ENCODE measurements at regions not wholly inside any gene's neighbourhood (a gene's known extent, or its start where the extent isn't known, plus 50 kb on each side); places are given as distances from the start of the nearest gene placed in this dataset.

DNA sequence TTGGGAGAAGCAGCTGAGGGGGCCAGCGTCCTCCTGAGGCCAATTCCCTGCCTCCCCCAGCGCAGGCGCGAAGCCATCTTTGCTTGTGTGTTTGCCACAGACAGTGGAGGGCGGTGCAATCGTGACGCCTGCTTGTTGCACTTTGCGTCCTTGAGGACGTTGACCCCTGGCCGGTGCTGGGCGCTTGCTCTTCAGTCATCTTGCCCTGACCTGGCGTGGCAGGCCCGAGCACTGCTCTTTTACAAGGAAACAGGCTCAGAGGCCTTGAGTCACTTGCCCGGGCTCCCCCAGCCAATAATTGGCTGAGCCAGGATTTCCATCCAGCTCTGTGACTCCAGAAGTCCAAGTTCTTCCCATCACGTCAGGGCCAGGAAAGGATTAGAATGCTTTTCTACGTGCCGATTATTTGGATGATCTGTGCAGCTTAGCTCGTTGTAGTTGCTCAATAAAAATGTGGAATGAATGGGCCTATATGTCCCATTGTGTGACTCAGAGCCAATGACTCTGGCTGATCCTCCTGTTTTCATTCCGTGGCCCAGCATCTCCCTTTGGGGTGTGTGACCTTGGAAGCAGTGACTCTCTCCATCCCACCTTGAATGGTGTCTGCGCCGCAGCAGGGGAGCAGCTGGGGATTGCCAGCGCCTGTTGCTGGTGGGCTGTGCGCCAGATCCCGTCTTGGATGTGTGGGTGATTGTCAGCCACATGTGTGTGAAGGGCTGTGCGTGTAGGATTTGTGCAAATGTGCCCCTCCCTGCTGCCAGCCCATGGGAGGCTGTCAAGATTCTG lies 214.1 kb downstream of the SEC14L1 start:
- Mint-ChIP-seq H3K27ac (no peak overlapping the region), H3K4me1 (peaks cover 24% of the 10 kb centered on the region), H3K36me3 (ENCODE audit: low read depth) (no peaks in the 10 kb centered on the region), H3K27me3 (no peaks in the 10 kb centered on the region), H3K4me3 (no peak overlapping the region)
- no peak for DNase-seq
- no peaks in the 10 kb centered on the region for H3K9me3 ChIP-seq (ENCODE audit: control insufficient read depth, low read length, poor library complexity, severe bottlenecking)
- ATAC-seq: no peak

DNA sequence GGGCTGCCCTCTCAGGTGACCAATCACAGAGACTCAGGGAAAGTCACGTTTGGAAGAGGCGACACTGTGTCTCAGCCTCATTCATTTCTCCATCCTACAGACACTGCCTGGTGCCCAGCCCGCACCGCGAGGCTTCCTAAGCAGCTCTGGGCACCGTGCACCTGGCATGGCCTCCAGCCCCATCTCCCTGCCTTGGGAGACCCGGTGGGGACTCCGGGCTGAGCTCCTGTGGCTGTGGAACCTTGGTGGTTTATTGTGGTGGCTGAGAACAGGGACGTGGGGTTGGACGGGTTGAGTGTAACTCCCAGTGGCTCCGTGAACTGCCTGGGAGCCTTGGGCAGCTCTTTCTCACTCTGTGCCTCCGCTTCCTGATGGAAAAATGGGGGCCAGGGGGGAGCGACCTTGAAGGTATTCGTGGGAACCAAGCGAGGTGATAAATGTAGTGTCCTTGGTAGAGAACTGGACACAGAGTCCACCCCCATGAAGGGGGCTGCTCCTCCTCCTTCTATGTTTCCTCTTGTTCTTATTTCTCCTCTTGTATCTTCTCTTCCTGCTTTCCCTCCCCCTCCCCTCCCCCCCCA lies 215.4 kb downstream of the SEC14L1 start:
- ATAC-seq (peak; percentile 27), DNase-seq (no peak)
- Mint-ChIP-seq H3K27me3 (no peaks in the 10 kb centered on the region), H3K27ac (peak overlapping the region; percentile 51), H3K36me3 (ENCODE audit: low read depth) (no peaks in the 10 kb centered on the region), H3K4me1 (peaks cover 24% of the 10 kb centered on the region), H3K4me3 (peak overlapping the region; percentile 43)
- H3K9me3 ChIP-seq (ENCODE audit: control insufficient read depth, low read length, poor library complexity, severe bottlenecking): no peaks in the 10 kb centered on the region

- H3K27me3 Mint-ChIP-seq: no peaks in the 10 kb centered on the region
- DNase-seq (no peak), ATAC-seq (no peak)
- peak overlapping the region; percentile 43 for H3K4me3 Mint-ChIP-seq
- no peaks in the 10 kb centered on the region for H3K36me3 Mint-ChIP-seq (ENCODE audit: low read depth)
- peaks cover 24% of the 10 kb centered on the region for H3K4me1 Mint-ChIP-seq
- peak overlapping the region; percentile 51 for H3K27ac Mint-ChIP-seq
- no peaks in the 10 kb centered on the region for H3K9me3 ChIP-seq (ENCODE audit: control insufficient read depth, low read length, poor library complexity, severe bottlenecking)
These were observed 216.0 kb downstream of the SEC14L1 start for GRCh38 chr17:77356690-77357201.

- no peaks in the 10 kb centered on the region for H3K9me3 ChIP-seq (ENCODE audit: control insufficient read depth, low read length, poor library complexity, severe bottlenecking)
- Mint-ChIP-seq H3K36me3 (ENCODE audit: low read depth) (no peaks in the 10 kb centered on the region), H3K4me1 (peaks cover 25% of the 10 kb centered on the region), H3K4me3 (no peak overlapping the region), H3K27me3 (no peaks in the 10 kb centered on the region), H3K27ac (no peak overlapping the region)
- ATAC-seq: no peak
- DNase-seq: no peak
These were observed 218.0 kb downstream of the SEC14L1 start for GRCh38 chr17:77358801-77359200.

- Mint-ChIP-seq H3K4me1 (peaks cover 26% of the 10 kb centered on the region), H3K27me3 (no peaks in the 10 kb centered on the region), H3K36me3 (ENCODE audit: low read depth) (no peaks in the 10 kb centered on the region), H3K27ac (no peak overlapping the region), H3K4me3 (no peak overlapping the region)
- DNase-seq: no peak
- no peaks in the 10 kb centered on the region for H3K9me3 ChIP-seq (ENCODE audit: control insufficient read depth, low read length, poor library complexity, severe bottlenecking)
- ATAC-seq: no peak
These were observed 218.5 kb downstream of the SEC14L1 start for GRCh38 chr17:77359236-77359635.

DNA sequence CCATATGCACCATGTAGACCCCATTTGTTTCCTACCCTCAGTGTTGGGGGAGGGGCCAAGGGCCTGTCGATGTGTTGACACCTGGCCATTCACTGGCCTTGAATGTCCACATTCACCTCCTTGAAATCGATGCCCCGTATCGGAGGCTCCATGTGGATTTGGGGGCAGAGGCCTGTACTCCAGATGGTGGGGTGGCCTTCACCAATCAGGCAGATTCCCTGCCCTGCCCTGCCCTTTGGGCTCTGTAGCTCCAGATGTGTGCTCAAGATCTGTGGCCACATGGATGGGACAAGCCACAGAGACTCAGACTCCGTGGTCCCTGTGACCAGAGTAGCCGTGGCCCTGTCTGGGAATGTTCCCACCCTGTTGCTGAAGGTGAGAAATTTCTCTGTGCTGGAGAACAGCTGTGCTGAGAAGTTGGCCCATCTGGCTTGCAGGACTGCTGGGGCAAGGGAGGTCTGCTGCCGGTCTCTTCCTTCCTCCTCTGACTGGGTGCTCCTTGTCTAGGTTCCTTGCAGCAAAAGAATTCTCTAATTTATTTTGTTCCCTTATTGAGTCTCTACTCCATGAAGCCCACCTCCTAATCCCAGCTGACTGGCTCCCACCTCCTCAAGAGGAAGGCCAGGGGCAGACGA lies 221.3 kb downstream of the SEC14L1 start:
- no peaks in the 10 kb centered on the region for H3K9me3 ChIP-seq (ENCODE audit: control insufficient read depth, low read length, poor library complexity, severe bottlenecking)
- Mint-ChIP-seq H3K36me3 (ENCODE audit: low read depth) (no peaks in the 10 kb centered on the region), H3K27me3 (no peaks in the 10 kb centered on the region), H3K4me3 (no peak overlapping the region), H3K27ac (peak overlapping the region; percentile 90), H3K4me1 (peaks cover 34% of the 10 kb centered on the region)
- no peak for DNase-seq
- no peak for ATAC-seq

GRCh38 chr17:77363821-77364361 lies 223.1 kb downstream of the SEC14L1 start:
- DNase-seq: no peak
- H3K36me3 Mint-ChIP-seq (ENCODE audit: low read depth): no peaks in the 10 kb centered on the region
- H3K27me3 Mint-ChIP-seq: no peaks in the 10 kb centered on the region
- no peaks in the 10 kb centered on the region for H3K9me3 ChIP-seq (ENCODE audit: control insufficient read depth, low read length, poor library complexity, severe bottlenecking)
- ATAC-seq: peak; percentile 59
- peak overlapping the region; percentile 88 for H3K27ac Mint-ChIP-seq
- peaks cover 31% of the 10 kb centered on the region for H3K4me1 Mint-ChIP-seq
- H3K4me3 Mint-ChIP-seq: peak overlapping the region; percentile 71

GRCh38 chr17:77364381-77364911 lies 223.7 kb downstream of the SEC14L1 start:
- Mint-ChIP-seq H3K4me3 (peak overlapping the region; percentile 71), H3K27me3 (no peaks in the 10 kb centered on the region), H3K4me1 (peaks cover 31% of the 10 kb centered on the region), H3K27ac (peak overlapping the region; percentile 88), H3K36me3 (ENCODE audit: low read depth) (no peaks in the 10 kb centered on the region)
- DNase-seq: no peak
- H3K9me3 ChIP-seq (ENCODE audit: control insufficient read depth, low read length, poor library complexity, severe bottlenecking): no peaks in the 10 kb centered on the region
- ATAC-seq: peak; percentile 62

DNA sequence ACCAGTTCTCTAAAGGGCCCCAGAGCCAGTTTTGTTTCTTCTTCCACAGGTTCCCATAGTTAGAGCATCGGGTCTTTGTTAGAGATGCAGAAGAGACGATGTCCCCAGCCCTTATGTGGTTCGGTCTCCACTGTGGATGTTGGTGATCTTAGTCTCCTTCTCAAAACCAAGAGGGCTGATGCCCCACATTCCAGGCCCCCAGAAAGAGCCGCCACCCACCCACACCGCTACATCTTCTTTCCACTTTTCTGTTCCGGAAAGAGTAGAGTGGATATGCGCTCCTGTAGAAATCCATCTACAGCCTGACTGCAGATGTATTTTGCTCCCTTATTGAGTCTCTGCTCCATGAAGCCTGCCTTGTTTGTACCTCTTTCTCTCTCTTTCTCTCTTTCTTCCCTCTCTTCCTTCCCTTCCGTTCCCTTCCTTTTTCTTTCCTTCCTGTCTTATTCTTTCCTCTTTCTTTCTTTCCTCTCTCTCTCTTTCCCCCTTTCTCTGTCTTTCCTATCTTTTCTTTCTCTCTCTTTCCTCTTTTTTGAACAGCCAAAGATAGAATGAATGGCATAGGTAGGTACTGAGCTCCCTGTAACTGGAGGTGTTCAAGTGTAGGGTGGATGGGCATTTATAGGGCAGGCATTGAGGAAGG lies 224.3 kb downstream of the SEC14L1 start:
- Mint-ChIP-seq H3K27ac (peak overlapping the region; percentile 85), H3K36me3 (ENCODE audit: low read depth) (no peaks in the 10 kb centered on the region), H3K4me1 (peaks cover 35% of the 10 kb centered on the region), H3K4me3 (peak overlapping the region; percentile 52), H3K27me3 (no peaks in the 10 kb centered on the region)
- no peak for DNase-seq
- H3K9me3 ChIP-seq (ENCODE audit: control insufficient read depth, low read length, poor library complexity, severe bottlenecking): no peaks in the 10 kb centered on the region
- no peak for ATAC-seq

GRCh38 chr17:77365584-77366186 lies 224.9 kb downstream of the SEC14L1 start:
- H3K27me3 Mint-ChIP-seq: no peaks in the 10 kb centered on the region
- H3K4me1 Mint-ChIP-seq: peaks cover 40% of the 10 kb centered on the region
- H3K4me3 Mint-ChIP-seq: peak overlapping the region; percentile 52
- no peak for DNase-seq
- H3K36me3 Mint-ChIP-seq (ENCODE audit: low read depth): no peaks in the 10 kb centered on the region
- H3K9me3 ChIP-seq (ENCODE audit: control insufficient read depth, low read length, poor library complexity, severe bottlenecking): no peaks in the 10 kb centered on the region
- peak; percentile 66 for ATAC-seq
- H3K27ac Mint-ChIP-seq: peak overlapping the region; percentile 85

- peaks cover 45% of the 10 kb centered on the region for H3K4me1 Mint-ChIP-seq
- H3K4me3 Mint-ChIP-seq: no peak overlapping the region
- no peaks in the 10 kb centered on the region for H3K36me3 Mint-ChIP-seq (ENCODE audit: low read depth)
- no peaks in the 10 kb centered on the region for H3K27me3 Mint-ChIP-seq
- no peak for ATAC-seq
- H3K9me3 ChIP-seq (ENCODE audit: control insufficient read depth, low read length, poor library complexity, severe bottlenecking): no peaks in the 10 kb centered on the region
- no peak for DNase-seq
- H3K27ac Mint-ChIP-seq: peak overlapping the region; percentile 85
These were observed 225.4 kb downstream of the SEC14L1 start for GRCh38 chr17:77366206-77366557.

GRCh38 chr17:77366558-77367245 lies 225.9 kb downstream of the SEC14L1 start:
- H3K4me3 Mint-ChIP-seq: no peak overlapping the region
- peaks cover 46% of the 10 kb centered on the region for H3K4me1 Mint-ChIP-seq
- no peaks in the 10 kb centered on the region for H3K36me3 Mint-ChIP-seq (ENCODE audit: low read depth)
- H3K9me3 ChIP-seq (ENCODE audit: control insufficient read depth, low read length, poor library complexity, severe bottlenecking): no peaks in the 10 kb centered on the region
- no peak for ATAC-seq
- no peaks in the 10 kb centered on the region for H3K27me3 Mint-ChIP-seq
- DNase-seq: no peak
- peak overlapping the region; percentile 85 for H3K27ac Mint-ChIP-seq
